ENCODE measurements at regions not wholly inside any gene's neighbourhood (a gene's known extent, or its start where the extent isn't known, plus 50 kb on each side); places are given as distances from the start of the nearest gene placed in this dataset.

DNA sequence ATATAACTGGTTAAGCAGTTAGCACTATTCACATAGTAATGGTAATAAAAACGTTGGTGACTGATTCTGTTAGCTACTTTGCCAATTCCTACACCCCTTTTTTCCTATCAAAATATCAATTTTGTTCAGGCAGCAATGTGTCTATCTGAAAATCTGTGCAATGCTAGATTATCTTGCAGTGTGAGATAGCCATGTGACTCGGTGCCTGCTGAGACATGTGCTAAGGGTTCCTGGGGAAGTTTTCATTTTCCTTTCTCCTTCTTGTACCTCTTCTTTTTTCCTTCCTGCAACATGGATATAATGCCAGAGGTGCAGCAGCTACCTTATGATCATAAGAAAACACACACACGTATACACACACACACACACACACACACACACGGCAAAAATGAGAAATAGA lies 100.5 kb upstream of the SHISA6 start:
- Histone ChIP-seq H3K27ac (ENCODE audit: control insufficient read depth, insufficient read depth) (no peak overlapping the region), H3K4me2 (ENCODE audit: control insufficient read depth, insufficient read depth) (no peak overlapping the region), H3K9ac (ENCODE audit: control insufficient read depth, insufficient read depth, low read length) (no peak overlapping the region), H3K36me3 (ENCODE audit: control insufficient read depth in 2 of 2, insufficient read depth in 2 of 2, low read length in 1 of 2) (no peaks in the 10 kb centered on the region), H2AFZ (ENCODE audit: control insufficient read depth, low read depth, low read length) (no peak overlapping the region), H3K9me3 (replicated peaks; ENCODE audit: control insufficient read depth, insufficient read depth, low read length) (no peaks in the 10 kb centered on the region), H4K20me1 (ENCODE audit: control insufficient read depth, insufficient read depth) (no peaks in the 10 kb centered on the region), H3K4me3 (no peak overlapping the region), H3K79me2 (ENCODE audit: control insufficient read depth, insufficient read depth, low read length) (no peaks in the 10 kb centered on the region), H3K27me3 (replicated peaks in 1 of 2; ENCODE audit: control insufficient read depth in 2 of 2, insufficient read depth in 2 of 2, low read length in 1 of 2) (no peaks in the 10 kb centered on the region), H3K4me1 (ENCODE audit: control insufficient read depth, insufficient read depth, low read length) (no peaks in the 10 kb centered on the region)
- POLR2A ChIA-PET = no interaction called here
- CTCF ChIA-PET = interaction anchor here (0.9 kb wide), 1 partner anchor 12 kb away, joined by 3 read pairs; no protein-coding TSS in a partner anchor
- ATAC-seq (no peak), DNase-seq (ENCODE audit: low read depth, low spot score) (no peak), FAIRE-seq (no peak)
- RAD21 ChIA-PET (ENCODE audit: unreplicated experiment) = no interaction called here
- SMC1A ChIA-PET (ENCODE audit: uncharacterized antibody, unreplicated experiment) = no interaction called here
- intact Hi-C loops (cut with micrococcal nuclease; ENCODE audit: unreplicated experiment) (no loop called here), in situ Hi-C loops (cut with MboI) (loop anchor here (5.0 to 25.0 kb wide), 4 partner anchors 48 to 503 kb away; no protein-coding TSS in a partner anchor)
- TF ChIP-seq JUND (IDR thresholded peaks at IDR 0.05; ENCODE audit: low read depth, low read length) (no peak), RB1 (IDR thresholded peaks at IDR 0.05; ENCODE audit: borderline replicate concordance) (no peak), JUNB (IDR thresholded peaks at IDR 0.05) (no peak), YY1 (IDR thresholded peaks at IDR 0.05; ENCODE audit: low read depth, low read length) (no peak), RELA (IDR thresholded peaks at IDR 0.05; ENCODE audit: borderline replicate concordance, partially characterized antibody) (no peak), BCLAF1 (IDR thresholded peaks at IDR 0.05) (no peak), GATAD2B (conservative IDR thresholded peaks at IDR 0.05; ENCODE audit: low read depth) (no peak), HDAC6 (IDR thresholded peaks at IDR 0.05; ENCODE audit: unreplicated experiment) (no peak), PAX8 (IDR thresholded peaks at IDR 0.05) (no peak), FOXK2 (IDR thresholded peaks at IDR 0.05) (no peak), NFIC (IDR thresholded peaks at IDR 0.05; ENCODE audit: low read depth, low read length) (no peak), SUPT20H (IDR thresholded peaks at IDR 0.05; ENCODE audit: borderline replicate concordance, control insufficient read depth, low read depth, low read length) (no peak), STAT3 (IDR thresholded peaks at IDR 0.05; ENCODE audit: low read depth, low read length) (no peak), NR2F1 (conservative IDR thresholded peaks at IDR 0.05) (no peak), BRCA1 (IDR thresholded peaks at IDR 0.05; ENCODE audit: low read depth, low read length) (no peak), RFX5 (IDR thresholded peaks at IDR 0.05; ENCODE audit: low read depth, low read length) (no peak), HCFC1 (IDR thresholded peaks at IDR 0.05; ENCODE audit: low read length) (no peak), WRNIP1 (IDR thresholded peaks at IDR 0.05; ENCODE audit: borderline replicate concordance, low read depth, low read length) (no peak), ZZZ3 (IDR thresholded peaks at IDR 0.05; ENCODE audit: control insufficient read depth, insufficient read length, low read depth) (no peak)
- TF ChIP-seq, protein P1, sequence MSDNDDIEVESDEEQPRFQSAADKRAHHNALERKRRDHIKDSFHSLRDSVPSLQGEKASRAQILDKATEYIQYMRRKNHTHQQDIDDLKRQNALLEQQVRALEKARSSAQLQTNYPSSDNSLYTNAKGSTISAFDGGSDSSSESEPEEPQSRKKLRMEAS (IDR thresholded peaks at IDR 0.05; ENCODE audit: low read depth, low read length) = no peak
- BruUV-seq (replicated peaks) = no TSS peak
- WGBS (ENCODE audit: insufficient coverage, insufficient replicate concordance, low lambda C conversion rate, missing lambda C conversion rate) = 62% methylated on average over 4 of the region's 4 CpGs
